GM18498 (cell line): ENCODE measurements at regions not wholly inside any gene's neighbourhood (a gene's known extent, or its start where the extent isn't known, plus 50 kb on each side); places are given as distances from the start of the nearest gene placed in this dataset.

Source experiments
- ATAC-seq: cut with Tn5 transposase; IDR thresholded peaks from one replicate; pipeline ENCODE4 v1.9.1; 2021; ENCODE audit warnings: mild to moderate bottlenecking, moderate library complexity; ENCODE audit not compliant: unreplicated experiment

GRCh38 chr22:47807506-47807905, 1045.1 kb downstream of the TBC1D22A start:
- ATAC-seq, result no peak

DNA sequence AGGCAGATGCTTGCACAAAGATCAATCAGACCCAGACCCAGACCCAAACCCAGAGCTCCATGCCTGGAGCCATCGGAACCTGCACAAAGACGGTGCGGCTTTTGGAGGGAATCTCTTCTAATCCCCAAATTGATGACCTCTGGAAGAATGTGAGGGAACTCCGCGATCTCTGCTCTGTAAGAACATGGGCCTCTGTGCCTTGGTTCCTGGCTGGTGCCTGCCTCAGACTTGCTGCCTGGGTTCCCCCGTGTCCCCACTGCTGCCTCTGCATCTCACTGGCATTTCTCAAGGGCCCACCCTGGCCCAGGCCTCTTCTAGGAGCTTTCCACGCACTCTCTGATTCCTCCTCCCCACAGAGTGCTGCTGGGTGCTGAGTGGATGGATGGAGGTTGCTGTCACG, 1044.4 kb downstream of the TBC1D22A start:
- ATAC-seq, result no peak

DNA sequence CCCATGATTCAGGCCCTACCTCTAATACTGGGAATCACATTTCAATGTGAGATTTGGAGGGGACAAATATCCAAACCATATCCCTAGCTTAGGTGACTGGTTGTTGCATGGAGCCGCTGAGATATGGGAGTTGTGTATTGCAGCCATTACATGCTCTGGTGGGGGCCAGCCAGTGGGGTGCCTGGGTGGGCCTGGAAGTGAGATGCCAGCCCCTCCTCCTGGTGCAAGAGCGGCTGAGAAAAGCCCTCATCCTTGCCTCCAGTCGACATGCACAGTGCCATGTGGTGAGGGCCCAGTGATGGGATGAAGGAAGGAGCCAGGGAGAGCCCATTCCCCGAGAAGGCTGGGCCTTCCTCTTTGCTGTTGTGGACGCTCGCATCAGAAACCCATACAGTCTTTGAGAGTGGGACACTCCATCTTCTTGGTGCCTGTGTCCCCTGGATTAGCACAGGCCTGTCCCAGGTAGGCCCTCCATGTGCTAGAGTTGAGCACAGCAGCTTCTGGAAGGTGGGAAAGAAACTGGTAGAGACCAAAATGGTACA, 1043.0 kb downstream of the TBC1D22A start:
- ATAC-seq, result no peak

- no peak for ATAC-seq
Observed at GRCh38 chr22:47804281-47804680, 1041.8 kb downstream of the TBC1D22A start.

DNA sequence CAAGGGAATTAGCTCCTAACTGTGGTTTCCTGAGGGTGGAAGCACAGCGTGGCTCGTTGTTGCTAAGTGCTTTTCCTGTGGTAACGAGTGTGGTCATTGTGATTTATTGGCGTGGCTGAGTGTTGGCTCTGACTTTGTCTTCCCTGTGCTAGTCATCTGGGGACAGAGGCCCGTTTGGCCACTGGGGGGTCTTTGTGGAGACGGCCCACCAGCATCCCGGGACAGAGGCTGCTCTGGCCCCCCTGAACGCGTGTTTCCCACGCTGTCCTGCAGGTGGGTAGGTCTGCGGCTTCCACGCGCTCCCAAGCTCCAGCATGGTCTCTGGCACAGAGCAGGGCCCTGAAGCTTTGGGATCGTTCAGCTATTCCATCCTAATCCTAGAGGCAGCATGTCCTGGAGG, 1040.0 kb downstream of the TBC1D22A start:
- no peak for ATAC-seq

DNA sequence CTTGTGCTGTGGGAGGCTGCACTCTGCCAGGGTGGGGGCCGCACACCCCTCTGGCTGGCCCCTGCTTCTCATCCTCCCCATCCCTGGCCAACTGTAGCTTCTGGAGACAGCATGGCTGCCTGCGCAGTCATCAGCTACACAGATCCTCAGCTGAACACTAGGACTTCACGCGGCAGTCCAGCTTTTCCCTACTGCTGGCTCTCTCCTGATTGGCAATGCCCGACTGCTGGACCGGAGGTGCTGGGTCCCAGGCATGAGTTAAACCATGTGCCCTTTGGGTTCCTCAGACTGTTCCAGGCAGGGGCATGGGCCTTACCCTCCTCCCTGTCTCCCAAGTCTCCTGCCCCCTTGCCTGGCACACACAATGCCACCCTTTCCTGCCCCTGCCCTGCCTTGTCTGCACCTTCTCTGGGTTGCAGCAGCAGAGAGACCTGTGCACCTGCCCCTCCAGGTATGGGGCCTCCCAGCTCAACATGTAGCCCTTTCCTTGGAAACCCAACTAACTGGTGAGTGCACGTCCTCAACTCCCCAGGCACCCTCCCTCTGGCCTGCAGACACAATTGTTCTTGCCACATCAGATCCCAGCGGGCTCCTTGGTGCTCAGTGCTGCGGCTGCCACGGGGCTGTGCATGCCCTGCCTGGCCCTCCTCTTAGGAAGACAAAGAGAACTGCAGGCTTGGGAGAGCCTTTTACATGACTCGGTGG, 1039.2 kb downstream of the TBC1D22A start:
- no peak for ATAC-seq

DNA sequence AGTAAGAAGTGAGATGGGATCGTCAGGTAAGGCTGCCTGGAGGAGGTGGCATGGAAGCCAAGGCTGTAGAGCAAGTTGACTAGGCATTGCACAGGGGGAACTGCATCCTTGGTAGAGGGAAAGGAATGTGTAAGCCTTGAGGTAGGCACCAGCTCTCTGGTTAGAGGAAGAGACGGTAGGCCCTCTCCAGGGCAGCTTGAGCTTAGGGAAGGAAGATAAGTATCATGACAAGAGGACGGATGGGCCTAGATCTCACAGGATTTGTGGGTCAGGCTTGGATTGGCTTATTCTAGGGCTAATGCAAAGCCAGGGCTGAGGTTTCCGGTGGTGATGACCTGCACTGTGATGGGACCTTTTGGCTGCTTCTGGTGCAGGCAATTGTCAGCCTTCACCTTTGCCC, 1035.8 kb downstream of the TBC1D22A start:
- no peak for ATAC-seq

DNA sequence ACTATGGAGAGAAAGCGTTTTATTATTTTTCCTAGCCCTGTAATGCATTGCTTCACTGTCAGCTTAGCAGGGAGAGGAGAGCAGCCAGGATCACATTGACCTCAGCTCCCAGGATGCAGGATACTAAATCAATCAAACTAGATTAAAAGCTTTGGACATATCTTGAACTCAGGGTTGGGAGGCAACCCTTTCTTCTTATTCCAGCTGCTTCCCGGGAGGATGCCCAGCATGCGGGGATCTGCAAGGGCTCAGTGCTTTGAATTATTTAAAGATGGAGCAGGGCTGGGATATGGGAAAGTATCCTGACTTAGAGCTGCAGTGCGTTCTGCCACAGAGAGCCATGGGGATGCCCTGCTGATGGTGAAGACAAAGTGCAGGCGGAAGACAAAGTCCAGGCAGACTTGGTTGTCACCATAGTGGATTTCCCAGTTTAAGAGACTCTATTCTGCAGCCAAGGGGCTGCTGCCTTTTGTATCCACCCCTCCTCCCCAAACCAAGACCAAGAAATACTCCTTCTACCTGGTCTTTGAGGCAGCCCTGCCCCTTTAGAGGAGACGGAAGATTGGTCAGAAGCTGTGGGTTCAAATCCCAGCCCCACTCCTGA, 1035.0 kb downstream of the TBC1D22A start:
- no peak for ATAC-seq

- ATAC-seq, result no peak
Observed at GRCh38 chr22:47796128-47796908, 1033.9 kb downstream of the TBC1D22A start.

GRCh38 chr22:47795477-47796127, 1033.2 kb downstream of the TBC1D22A start:
- ATAC-seq, result no peak

DNA sequence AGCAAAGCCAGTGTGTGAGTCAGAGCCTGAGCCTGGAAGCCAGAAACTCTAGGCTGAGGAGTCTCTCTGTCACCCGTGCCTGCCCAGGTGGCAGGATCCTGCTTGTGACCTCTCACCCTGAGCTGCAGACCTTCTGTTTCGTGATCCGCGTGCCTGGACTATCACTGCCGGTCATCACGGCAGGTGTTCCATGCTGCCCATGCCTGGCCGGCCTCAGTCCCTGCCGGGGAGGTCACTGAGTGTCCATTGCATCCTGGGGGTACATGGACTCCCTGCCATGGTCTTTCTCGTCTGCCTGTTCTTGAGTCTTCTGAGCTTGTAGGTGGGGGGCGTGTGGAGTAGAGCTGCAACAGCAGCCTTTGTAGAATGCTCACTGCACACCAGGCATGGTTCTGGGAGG, 1032.4 kb downstream of the TBC1D22A start:
- no peak for ATAC-seq

- no peak for ATAC-seq
Observed at GRCh38 chr22:47793304-47794101, 1031.1 kb downstream of the TBC1D22A start.

DNA sequence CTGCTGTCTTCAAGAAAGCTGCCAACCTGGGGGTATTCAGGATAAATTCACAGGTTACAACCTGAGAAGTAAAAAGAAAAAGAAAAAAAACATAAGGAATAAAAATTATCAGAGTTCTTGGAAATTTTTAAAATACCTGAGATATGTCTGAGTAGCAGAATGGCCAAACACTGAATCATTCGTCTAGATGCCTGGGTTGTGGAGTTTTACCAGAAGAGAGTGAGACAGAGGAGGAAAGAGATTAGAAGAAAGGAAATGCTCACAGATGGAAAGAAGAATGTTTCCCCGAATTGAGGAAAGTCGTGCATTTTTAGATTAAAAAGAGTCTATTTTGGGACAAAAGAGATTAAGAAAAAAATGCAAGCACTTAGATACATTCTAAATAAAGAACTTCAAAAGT, 1026.7 kb downstream of the TBC1D22A start:
- no peak for ATAC-seq

DNA sequence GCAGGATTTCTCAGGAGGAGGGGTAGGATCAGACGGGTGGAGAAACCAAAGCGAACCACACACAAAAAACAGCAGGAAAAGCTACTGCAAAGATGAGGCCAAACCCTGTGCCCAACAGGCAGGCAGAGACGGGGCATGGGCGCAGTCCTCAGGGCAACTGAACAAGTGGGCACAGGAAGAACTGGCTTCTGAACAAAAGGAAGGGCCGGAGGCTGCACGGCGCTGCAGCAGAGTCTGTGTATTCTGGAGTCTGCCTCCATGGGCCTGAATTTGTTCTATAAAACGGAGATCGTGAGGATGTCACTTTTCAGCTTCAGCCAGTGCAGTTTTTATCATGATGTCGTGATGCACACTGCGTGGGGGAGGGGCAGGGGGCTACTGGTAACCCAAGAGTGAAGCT, 1026.0 kb downstream of the TBC1D22A start:
- no peak for ATAC-seq

GRCh38 chr22:47787501-47788227, 1025.2 kb downstream of the TBC1D22A start:
- ATAC-seq, result no peak

GRCh38 chr22:47786650-47787290, 1024.3 kb downstream of the TBC1D22A start:
- ATAC-seq, result no peak

GRCh38 chr22:47784991-47785390, 1022.5 kb downstream of the TBC1D22A start:
- ATAC-seq, result no peak

GRCh38 chr22:47784367-47784983, 1022.0 kb downstream of the TBC1D22A start:
- no peak for ATAC-seq
